ENCODE measurements at regions not wholly inside any gene's neighbourhood (a gene's known extent, or its start where the extent isn't known, plus 50 kb on each side); places are given as distances from the start of the nearest gene placed in this dataset.

DNA sequence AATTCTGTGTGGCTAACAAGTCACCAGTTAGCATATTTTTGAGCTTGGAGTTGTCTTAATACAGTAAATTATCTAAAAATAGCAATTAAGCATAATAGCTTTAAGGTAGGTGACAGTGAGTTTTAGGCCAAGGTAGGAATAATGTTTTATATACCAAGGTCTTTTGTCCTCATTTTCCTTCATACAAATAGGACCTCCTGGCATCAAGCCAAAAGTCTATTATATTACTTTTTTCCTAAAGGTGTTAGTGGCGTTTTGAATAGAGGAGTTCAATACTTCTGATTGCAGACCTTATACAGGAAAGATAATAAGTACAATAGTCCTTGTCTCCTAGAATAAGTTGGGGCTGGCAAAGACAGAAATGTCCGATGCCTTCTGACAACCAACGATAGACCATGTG is 2277.7 kb downstream of the TP53TG3F start:
- DNase-seq, result no peak

DNA sequence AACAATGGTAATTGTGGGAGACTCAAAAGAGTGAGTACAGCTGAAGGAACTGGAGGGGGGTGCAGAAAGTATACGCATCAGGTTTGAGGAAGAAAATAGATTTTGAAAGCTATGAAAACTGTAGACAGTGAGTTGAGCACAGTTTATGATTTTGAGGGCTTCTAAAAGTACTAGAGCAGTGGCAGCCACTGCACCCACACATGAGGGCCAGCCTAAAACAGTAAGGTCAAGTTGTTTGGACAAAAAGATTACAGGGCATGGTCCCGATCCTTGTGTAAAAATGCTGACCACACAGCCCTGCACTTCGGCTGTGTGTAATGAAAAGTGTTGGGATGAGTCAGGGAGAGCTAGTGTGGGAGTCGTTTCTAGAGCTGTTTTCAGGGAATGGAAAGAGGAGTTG is 2282.1 kb downstream of the TP53TG3F start:
- no peak for DNase-seq

DNA sequence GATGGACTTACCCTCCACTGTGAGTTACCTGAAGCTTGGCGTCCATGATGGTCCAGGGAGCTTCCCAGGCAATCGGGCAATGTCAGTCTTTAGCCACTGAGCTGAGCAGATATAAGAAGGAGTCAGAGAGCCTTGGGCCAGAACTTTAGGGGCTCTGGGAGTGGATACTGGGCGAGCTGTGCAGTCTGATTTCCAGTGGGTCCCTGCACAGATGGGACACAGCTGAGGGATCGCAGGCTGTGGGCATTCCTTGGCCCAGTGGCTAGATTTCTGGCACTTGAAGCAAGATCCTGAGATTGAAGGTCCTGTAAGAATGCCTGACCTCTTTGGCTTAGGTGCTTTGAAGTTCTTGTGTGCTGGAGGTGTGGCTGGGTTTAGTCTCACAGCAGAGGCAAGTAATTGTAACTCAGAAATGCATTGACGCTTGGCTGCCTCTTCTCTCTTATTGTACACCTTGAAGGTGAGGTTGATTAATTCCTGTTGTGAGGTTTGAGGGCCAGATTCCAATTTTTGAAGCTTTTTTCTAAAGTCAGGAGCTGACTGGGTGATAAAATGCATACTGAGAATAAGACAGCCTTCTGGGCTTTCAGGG is 2283.8 kb downstream of the TP53TG3F start:
- no peak for DNase-seq

- DNase-seq, result no peak
These were observed 2284.7 kb downstream of the TP53TG3F start for GRCh38 chr16:35744084-35744483.

DNA sequence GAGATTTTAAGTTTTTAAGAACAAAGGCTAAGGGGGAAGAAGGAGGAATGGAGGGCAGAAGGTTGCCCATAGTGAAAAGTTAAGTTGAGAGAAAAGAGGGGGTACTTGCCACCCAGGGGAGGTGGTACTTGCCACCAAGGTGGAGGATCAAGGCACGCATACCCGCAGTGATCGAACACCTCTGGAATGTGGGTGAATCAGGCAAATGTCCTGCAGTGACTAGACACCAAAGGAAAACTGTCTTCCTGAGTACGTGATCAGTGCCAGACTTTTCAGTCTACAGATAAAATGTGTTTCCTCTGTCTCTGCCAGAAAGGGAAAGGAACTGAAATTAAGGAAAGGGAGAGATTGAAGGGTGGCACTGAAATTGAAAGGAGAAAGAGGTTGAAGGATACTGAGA is 2285.3 kb downstream of the TP53TG3F start:
- no peak for DNase-seq

DNA sequence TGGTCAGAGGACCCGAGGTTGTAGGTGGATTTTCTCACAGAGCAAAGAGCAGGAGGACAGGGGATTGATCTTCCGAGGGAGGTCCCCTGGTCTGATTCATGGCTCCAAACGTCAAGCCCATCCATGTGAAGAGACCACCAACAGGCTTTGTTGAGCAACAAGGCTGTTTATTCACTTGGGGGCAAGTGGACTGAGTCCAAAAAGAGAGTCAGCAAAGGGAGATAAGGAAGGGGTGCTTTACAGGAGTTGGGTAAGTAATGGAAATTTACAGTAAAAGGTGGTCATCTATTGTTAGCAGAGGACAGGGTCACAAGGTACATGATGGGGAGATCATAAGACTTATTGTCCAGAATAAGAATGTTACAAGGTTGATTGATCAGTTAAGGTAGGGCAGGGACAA is 2285.8 kb downstream of the TP53TG3F start:
- no peak for DNase-seq

GRCh38 chr16:35745821-35746248 is 2286.4 kb downstream of the TP53TG3F start:
- DNase-seq, result no peak

DNA sequence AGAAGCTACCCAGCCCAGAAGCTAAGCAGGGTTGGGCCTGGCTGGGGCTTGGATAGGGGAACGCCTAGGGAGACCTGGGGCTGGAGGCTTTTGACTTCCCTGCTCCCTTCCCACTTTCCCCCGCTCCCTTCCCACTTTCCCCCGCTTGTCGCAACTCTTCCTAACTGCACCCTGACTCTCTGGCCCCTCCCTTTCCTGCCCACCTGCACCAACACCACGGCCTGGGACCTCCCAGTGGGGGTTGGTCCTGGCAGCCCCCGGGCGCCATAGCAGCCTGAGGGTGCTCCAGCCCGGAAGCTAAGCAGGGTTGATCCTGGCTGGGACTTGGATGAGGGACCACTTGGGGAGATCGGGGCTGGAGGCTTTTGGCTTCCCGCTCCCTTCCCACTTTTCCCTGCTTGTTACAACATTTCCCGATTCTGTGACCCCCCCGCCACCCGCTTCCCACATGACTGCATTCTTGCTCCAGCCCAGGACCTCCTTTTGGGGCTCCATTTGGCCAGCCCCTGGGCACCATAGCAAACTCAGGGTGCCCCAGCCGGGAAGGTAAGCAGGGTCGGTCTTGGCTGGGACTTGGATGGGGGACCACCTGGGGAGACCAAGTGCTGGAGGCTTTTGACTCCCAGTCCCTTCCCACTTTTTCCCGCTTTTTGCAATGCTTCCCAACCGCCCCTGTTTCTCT is 2287.0 kb downstream of the TP53TG3F start:
- no peak for DNase-seq

DNA sequence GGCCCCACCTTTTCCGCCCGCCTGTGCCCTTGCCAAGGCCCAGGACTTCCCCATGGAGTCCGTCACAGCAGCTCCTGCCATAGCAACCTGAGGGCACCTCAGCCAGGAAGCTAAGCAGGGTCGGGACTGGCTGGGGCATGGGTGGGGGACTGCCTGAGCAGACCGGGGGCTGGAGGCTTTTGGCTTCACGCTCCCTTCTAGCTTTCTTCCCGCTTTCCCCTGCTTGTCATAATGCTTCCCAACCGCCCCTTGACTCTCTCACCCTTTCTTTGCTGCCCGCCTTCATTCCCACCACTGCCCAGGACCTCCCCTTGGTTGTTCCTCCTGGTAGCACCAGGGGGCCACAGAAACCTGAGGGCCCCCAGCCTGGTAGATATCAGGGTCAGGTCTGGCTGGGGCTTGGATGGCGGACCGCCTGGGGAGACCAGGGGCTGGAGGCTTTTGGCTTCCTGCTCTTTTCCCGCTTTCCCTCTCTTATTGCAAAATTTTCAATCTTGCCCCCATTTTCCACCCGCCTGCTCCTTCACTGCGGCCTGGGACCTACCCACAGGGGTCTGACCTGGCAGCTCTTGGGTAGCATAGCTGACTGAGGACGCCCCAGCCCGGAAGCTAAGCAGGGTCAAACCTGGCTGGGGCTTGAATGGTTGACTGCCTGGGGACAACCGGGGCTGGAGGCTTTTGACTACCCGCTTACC is 2287.7 kb downstream of the TP53TG3F start:
- no peak for DNase-seq

- DNase-seq, result no peak
These were observed 2288.4 kb downstream of the TP53TG3F start for GRCh38 chr16:35747658-35748455.

GRCh38 chr16:35748621-35749252 is 2289.3 kb downstream of the TP53TG3F start:
- no peak for DNase-seq

DNA sequence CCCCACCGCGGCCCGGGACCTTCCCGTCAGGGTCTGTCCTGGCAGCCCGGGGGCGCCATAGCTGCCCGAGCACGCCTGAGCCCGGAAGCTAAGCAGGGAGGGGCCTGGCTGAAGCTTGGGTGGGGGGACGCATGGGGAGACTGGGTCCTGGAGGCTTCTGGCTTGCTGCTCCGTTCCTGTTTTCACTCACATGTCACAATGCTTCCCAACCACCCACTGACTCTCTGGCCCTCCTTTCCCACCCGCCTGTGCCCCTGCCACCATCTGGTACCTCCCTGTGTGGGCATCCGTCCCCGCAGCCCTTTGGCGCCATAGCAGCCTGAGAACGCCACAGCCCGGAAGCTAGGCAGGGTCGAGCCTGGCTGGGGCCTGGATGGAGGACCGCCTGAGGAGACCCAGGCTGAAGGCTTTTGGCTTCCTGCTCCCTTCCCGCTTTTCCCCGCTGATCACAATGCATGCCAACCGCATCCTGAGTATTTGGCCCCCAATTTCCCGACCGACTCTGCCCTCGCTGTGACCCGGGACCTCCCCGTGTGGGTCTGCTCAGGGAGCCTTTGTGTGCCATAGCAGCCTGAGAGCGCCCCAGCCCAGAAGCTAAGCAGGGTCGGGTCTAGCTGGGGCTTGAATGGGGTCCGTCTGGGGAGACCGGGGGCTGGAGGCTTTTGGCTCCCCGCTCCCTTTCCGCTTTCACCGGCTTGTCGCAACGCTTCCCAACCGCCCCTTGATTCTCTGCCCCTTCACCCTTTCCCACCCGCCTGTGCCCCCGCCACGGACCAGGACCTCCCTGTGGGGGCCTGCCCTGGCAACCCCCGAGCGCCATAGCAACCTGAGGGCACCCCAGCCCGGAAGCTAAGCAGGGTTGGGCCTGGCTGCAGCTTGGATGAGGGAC is 2290.1 kb downstream of the TP53TG3F start:
- DNase-seq, result no peak

GRCh38 chr16:35750157-35750689 is 2290.8 kb downstream of the TP53TG3F start:
- no peak for DNase-seq

GRCh38 chr16:35750701-35751104 is 2291.3 kb downstream of the TP53TG3F start:
- no peak for DNase-seq

GRCh38 chr16:35751191-35751941 is 2292.0 kb downstream of the TP53TG3F start:
- DNase-seq, result no peak

DNA sequence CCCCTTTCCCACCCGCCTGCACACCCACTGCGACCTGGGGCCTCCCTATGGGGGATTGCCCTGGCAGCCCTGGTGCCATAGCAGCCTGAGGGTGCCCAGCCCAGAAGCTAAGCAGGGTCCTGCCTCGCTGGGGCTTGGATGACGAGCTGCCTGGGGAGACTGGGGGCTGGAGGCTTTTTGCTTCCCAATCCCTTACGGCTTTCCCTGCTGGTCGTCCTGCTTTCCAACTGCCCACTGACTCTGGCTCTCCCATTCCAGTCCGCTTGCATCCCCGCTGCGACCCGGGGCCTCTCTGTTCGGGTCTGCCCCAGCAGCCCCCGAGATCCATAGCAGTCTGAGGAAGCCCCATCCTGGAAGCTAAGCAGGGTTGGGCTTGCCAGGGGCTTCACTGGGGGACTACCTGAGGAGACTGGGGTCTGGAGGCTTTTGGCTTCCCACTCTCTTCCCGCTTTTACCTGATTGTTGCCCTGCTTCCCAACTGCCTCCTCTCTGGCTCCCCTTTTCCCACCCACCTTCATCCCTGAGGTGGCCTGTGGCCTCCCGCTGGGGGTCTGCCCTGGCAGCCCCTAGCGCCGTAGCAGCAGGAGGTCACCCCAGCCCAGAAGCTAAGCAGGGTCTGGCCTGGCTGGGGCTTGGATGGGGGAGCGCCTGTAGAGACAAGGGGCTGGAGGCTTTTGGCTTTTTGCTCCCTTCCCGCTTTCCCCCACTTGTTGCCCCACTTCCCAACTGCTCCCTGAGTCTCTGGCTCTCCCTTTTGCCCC is 2292.8 kb downstream of the TP53TG3F start:
- DNase-seq, result no peak

DNA sequence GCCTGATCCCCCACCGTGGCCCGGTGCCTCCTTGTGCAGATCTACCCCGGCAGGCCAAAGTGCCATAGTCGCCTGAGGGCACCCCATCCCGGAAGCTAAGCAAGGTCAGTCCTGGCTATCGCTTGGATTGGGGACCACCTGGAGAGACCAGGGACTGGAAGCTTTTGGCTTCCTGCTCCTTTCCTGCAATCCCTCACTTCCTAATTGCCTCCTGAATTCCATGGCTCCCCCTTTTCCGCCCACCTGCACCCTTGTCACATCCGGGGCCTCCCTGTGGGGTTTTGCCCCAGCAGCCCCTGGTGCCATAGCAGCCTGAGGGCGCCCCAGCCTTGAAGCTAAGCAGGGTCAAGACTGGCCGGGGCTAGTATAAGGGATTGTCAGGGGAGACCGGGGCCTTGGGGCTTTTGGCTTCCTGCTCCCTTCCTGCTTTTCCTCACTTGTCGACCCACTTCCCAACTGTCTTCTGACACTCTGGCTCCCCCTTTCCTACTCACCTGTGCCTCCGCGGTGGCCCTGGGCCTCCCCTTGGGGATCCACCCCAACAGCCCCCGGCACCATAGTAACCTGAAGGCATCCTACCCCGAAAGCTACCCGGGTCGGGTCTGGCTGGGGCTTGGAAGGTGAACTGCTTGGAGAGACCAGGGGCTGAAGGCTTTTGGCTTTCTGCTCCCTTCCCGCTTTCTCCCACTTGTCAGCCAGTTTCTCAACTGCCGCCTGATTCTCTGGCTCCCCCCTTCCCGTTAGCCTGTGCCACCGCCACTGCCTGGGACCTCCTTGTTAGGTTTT is 2293.6 kb downstream of the TP53TG3F start:
- DNase-seq, result no peak

GRCh38 chr16:35753559-35754390 is 2294.4 kb downstream of the TP53TG3F start:
- DNase-seq, result no peak

All from Kasumi-1 (cell line).